ENCODE measurements at regions not wholly inside any gene's neighbourhood (a gene's known extent, or its start where the extent isn't known, plus 50 kb on each side); places are given as distances from the start of the nearest gene placed in this dataset.

- Histone ChIP-seq H4K8ac (ENCODE audit: low read depth, low read length) (no peak overlapping the region), H3K79me1 (ENCODE audit: low read depth, low read length) (no peaks in the 10 kb centered on the region), H2BK5ac (ENCODE audit: low read length) (no peak overlapping the region), H4K91ac (ENCODE audit: low read depth, low read length, poor library complexity) (no peak overlapping the region), H2AK5ac (ENCODE audit: low read depth, low read length) (no peak overlapping the region), H3K27me3 (ENCODE audit: control insufficient read depth in 3 of 3, insufficient read depth in 3 of 3, low read depth in 1 of 3, low read length in 3 of 3) (no peaks in the 10 kb centered on the region), H3K23ac (ENCODE audit: low read depth, low read length, poor library complexity) (no peak overlapping the region), H3K27ac (replicated peaks; ENCODE audit: low read length) (no peak overlapping the region), H2AFZ (ENCODE audit: low read length) (no peak overlapping the region), H3K14ac (ENCODE audit: low read length) (no peak overlapping the region), H3K4me3 (ENCODE audit: low read length in 2 of 2) (no peak overlapping the region), H3K18ac (ENCODE audit: low read length) (no peak overlapping the region), H2BK12ac (ENCODE audit: low read length) (no peak overlapping the region), H3K9me3 (replicated peaks in 1 of 2; ENCODE audit: control insufficient read depth in 2 of 2, insufficient read depth in 1 of 2, low read depth in 1 of 2, low read length in 2 of 2) (no peaks in the 10 kb centered on the region), H3K4me1 (ENCODE audit: control insufficient read depth in 2 of 2, insufficient read depth in 1 of 2, low read depth in 1 of 2, low read length in 2 of 2) (no peaks in the 10 kb centered on the region), H3K9ac (ENCODE audit: low read depth, low read length, poor library complexity) (no peak overlapping the region), H3K4ac (ENCODE audit: low read length) (no peak overlapping the region), H2BK120ac (ENCODE audit: low read depth, low read length) (no peak overlapping the region), H2BK15ac (ENCODE audit: low read length) (no peak overlapping the region), H3K4me2 (ENCODE audit: insufficient read depth, low read length, poor library complexity, severe bottlenecking) (no peak overlapping the region), H3K36me3 (replicated peaks in 1 of 2; ENCODE audit: control insufficient read depth in 2 of 2, insufficient read depth in 2 of 2, low read length in 2 of 2) (no peaks in the 10 kb centered on the region)
- WGBS, 2 donors (ENCODE audit: extremely low coverage in 2 of 2, insufficient read length in 2 of 2, insufficient replicate concordance in 1 of 2) = no CpG with 5 or more reads among the region's 2 CpGs
- no peak for DNase-seq (ENCODE audit: low spot score)
These were observed 1673.8 kb upstream of the AGA start for GRCh38 chr4:179116011-179116410.

GRCh38 chr4:179116581-179116980, 1674.3 kb upstream of the AGA start:
- H3K9me3 ChIP-seq (replicated peaks in 1 of 2; ENCODE audit: control insufficient read depth in 2 of 2, insufficient read depth in 1 of 2, low read depth in 1 of 2, low read length in 2 of 2) = no peaks in the 10 kb centered on the region

GRCh38 chr4:179123084-179123483, 1680.8 kb upstream of the AGA start:
- H3K4me2 ChIP-seq (ENCODE audit: insufficient read depth, low read length, poor library complexity, severe bottlenecking) = no peak overlapping the region
- H3K18ac ChIP-seq (ENCODE audit: low read length) = no peak overlapping the region
- no peak overlapping the region for H2BK15ac ChIP-seq (ENCODE audit: low read length)
- H3K36me3 ChIP-seq (replicated peaks in 1 of 2; ENCODE audit: control insufficient read depth in 2 of 2, insufficient read depth in 2 of 2, low read length in 2 of 2) = no peaks in the 10 kb centered on the region
- H3K14ac ChIP-seq (ENCODE audit: low read length) = no peak overlapping the region
- no peaks in the 10 kb centered on the region for H3K27me3 ChIP-seq (ENCODE audit: control insufficient read depth in 3 of 3, insufficient read depth in 3 of 3, low read depth in 1 of 3, low read length in 3 of 3)
- no peak overlapping the region for H2BK12ac ChIP-seq (ENCODE audit: low read length)
- no peak overlapping the region for H3K9ac ChIP-seq (ENCODE audit: low read depth, low read length, poor library complexity)
- no peak overlapping the region for H2AFZ ChIP-seq (ENCODE audit: low read length)
- H3K23ac ChIP-seq (ENCODE audit: low read depth, low read length, poor library complexity) = no peak overlapping the region
- no peak overlapping the region for H2BK5ac ChIP-seq (ENCODE audit: low read length)
- H3K4me1 ChIP-seq (ENCODE audit: control insufficient read depth in 2 of 2, insufficient read depth in 1 of 2, low read depth in 1 of 2, low read length in 2 of 2) = peaks cover 2 to 4% of the 10 kb centered on the region in 2 donors
- H3K27ac ChIP-seq (replicated peaks; ENCODE audit: low read length) = no peak overlapping the region
- H3K9me3 ChIP-seq (replicated peaks in 1 of 2; ENCODE audit: control insufficient read depth in 2 of 2, insufficient read depth in 1 of 2, low read depth in 1 of 2, low read length in 2 of 2) = no peaks in the 10 kb centered on the region
- no peak overlapping the region for H3K4me3 ChIP-seq (ENCODE audit: low read length in 2 of 2)
- no peak overlapping the region for H2AK5ac ChIP-seq (ENCODE audit: low read depth, low read length)
- no peaks in the 10 kb centered on the region for H3K79me1 ChIP-seq (ENCODE audit: low read depth, low read length)
- no peak overlapping the region for H2BK120ac ChIP-seq (ENCODE audit: low read depth, low read length)
- no CpG with 5 or more reads among the region's 2 CpGs for WGBS, 2 donors (ENCODE audit: extremely low coverage in 2 of 2, insufficient read length in 2 of 2, insufficient replicate concordance in 1 of 2)
- H4K91ac ChIP-seq (ENCODE audit: low read depth, low read length, poor library complexity) = no peak overlapping the region
- no peak overlapping the region for H4K8ac ChIP-seq (ENCODE audit: low read depth, low read length)
- H3K4ac ChIP-seq (ENCODE audit: low read length) = no peak overlapping the region
- DNase-seq (ENCODE audit: low spot score) = no peak

More at GRCh38 chr4:179116581-179116980, 1674.3 kb upstream of the AGA start:
- no peak overlapping the region for H2BK120ac ChIP-seq (ENCODE audit: low read depth, low read length)
- H3K23ac ChIP-seq (ENCODE audit: low read depth, low read length, poor library complexity) = no peak overlapping the region
- no peak overlapping the region for H3K14ac ChIP-seq (ENCODE audit: low read length)
- no peak overlapping the region for H2AFZ ChIP-seq (ENCODE audit: low read length)
- no peak overlapping the region for H3K18ac ChIP-seq (ENCODE audit: low read length)
- H3K79me1 ChIP-seq (ENCODE audit: low read depth, low read length) = no peaks in the 10 kb centered on the region
- no peak overlapping the region for H3K9ac ChIP-seq (ENCODE audit: low read depth, low read length, poor library complexity)
- H3K4ac ChIP-seq (ENCODE audit: low read length) = no peak overlapping the region
- no peaks in the 10 kb centered on the region for H3K36me3 ChIP-seq (replicated peaks in 1 of 2; ENCODE audit: control insufficient read depth in 2 of 2, insufficient read depth in 2 of 2, low read length in 2 of 2)
- H3K27me3 ChIP-seq (ENCODE audit: control insufficient read depth in 3 of 3, insufficient read depth in 3 of 3, low read depth in 1 of 3, low read length in 3 of 3) = no peaks in the 10 kb centered on the region
- no peak overlapping the region for H3K4me2 ChIP-seq (ENCODE audit: insufficient read depth, low read length, poor library complexity, severe bottlenecking)
- H4K8ac ChIP-seq (ENCODE audit: low read depth, low read length) = no peak overlapping the region
- H2BK5ac ChIP-seq (ENCODE audit: low read length) = no peak overlapping the region
- H4K91ac ChIP-seq (ENCODE audit: low read depth, low read length, poor library complexity) = no peak overlapping the region
- DNase-seq (ENCODE audit: low spot score) = no peak
- no peak overlapping the region for H2AK5ac ChIP-seq (ENCODE audit: low read depth, low read length)
- WGBS, 2 donors (ENCODE audit: extremely low coverage in 2 of 2, insufficient read length in 2 of 2, insufficient replicate concordance in 1 of 2) = no CpG with 5 or more reads among the region's 2 CpGs
- H3K4me1 ChIP-seq (ENCODE audit: control insufficient read depth in 2 of 2, insufficient read depth in 1 of 2, low read depth in 1 of 2, low read length in 2 of 2) = no peaks in the 10 kb centered on the region
- no peak overlapping the region for H3K4me3 ChIP-seq (ENCODE audit: low read length in 2 of 2)
- no peak overlapping the region for H3K27ac ChIP-seq (replicated peaks; ENCODE audit: low read length)
- H2BK12ac ChIP-seq (ENCODE audit: low read length) = no peak overlapping the region
- no peak overlapping the region for H2BK15ac ChIP-seq (ENCODE audit: low read length)

GRCh38 chr4:179124419-179124818, 1682.2 kb upstream of the AGA start:
- no peak overlapping the region for H3K4me2 ChIP-seq (ENCODE audit: insufficient read depth, low read length, poor library complexity, severe bottlenecking)
- no peaks in the 10 kb centered on the region for H3K36me3 ChIP-seq (replicated peaks in 1 of 2; ENCODE audit: control insufficient read depth in 2 of 2, insufficient read depth in 2 of 2, low read length in 2 of 2)
- no peak overlapping the region for H2AK5ac ChIP-seq (ENCODE audit: low read depth, low read length)
- H3K27me3 ChIP-seq (ENCODE audit: control insufficient read depth in 3 of 3, insufficient read depth in 3 of 3, low read depth in 1 of 3, low read length in 3 of 3) = no peaks in the 10 kb centered on the region
- no peak overlapping the region for H2BK120ac ChIP-seq (ENCODE audit: low read depth, low read length)
- H3K4ac ChIP-seq (ENCODE audit: low read length) = no peak overlapping the region
- DNase-seq (ENCODE audit: low spot score) = no peak
- no peak overlapping the region for H3K4me3 ChIP-seq (ENCODE audit: low read length in 2 of 2)
- no peak overlapping the region for H4K8ac ChIP-seq (ENCODE audit: low read depth, low read length)
- H2AFZ ChIP-seq (ENCODE audit: low read length) = peak overlapping the region; percentile 9
- H3K18ac ChIP-seq (ENCODE audit: low read length) = no peak overlapping the region
- H3K27ac ChIP-seq (replicated peaks; ENCODE audit: low read length) = no peak overlapping the region
- H2BK5ac ChIP-seq (ENCODE audit: low read length) = no peak overlapping the region
- H4K91ac ChIP-seq (ENCODE audit: low read depth, low read length, poor library complexity) = no peak overlapping the region
- H3K23ac ChIP-seq (ENCODE audit: low read depth, low read length, poor library complexity) = no peak overlapping the region
- H2BK15ac ChIP-seq (ENCODE audit: low read length) = no peak overlapping the region
- no peak overlapping the region for H3K14ac ChIP-seq (ENCODE audit: low read length)
- H3K9me3 ChIP-seq (replicated peaks in 1 of 2; ENCODE audit: control insufficient read depth in 2 of 2, insufficient read depth in 1 of 2, low read depth in 1 of 2, low read length in 2 of 2) = no peaks in the 10 kb centered on the region
- peaks cover 2 to 4% of the 10 kb centered on the region in 2 donors for H3K4me1 ChIP-seq (ENCODE audit: control insufficient read depth in 2 of 2, insufficient read depth in 1 of 2, low read depth in 1 of 2, low read length in 2 of 2)
- H3K9ac ChIP-seq (ENCODE audit: low read depth, low read length, poor library complexity) = no peak overlapping the region
- no peak overlapping the region for H2BK12ac ChIP-seq (ENCODE audit: low read length)
- WGBS, 2 donors (ENCODE audit: extremely low coverage in 2 of 2, insufficient read length in 2 of 2, insufficient replicate concordance in 1 of 2) = no CpG with 5 or more reads among the region's 4 CpGs
- no peaks in the 10 kb centered on the region for H3K79me1 ChIP-seq (ENCODE audit: low read depth, low read length)

All from neuronal stem cell (in vitro differentiated cells).